GM12873 (cell line): ENCODE measurements at regions not wholly inside any gene's neighbourhood (a gene's known extent, or its start where the extent isn't known, plus 50 kb on each side); places are given as distances from the start of the nearest gene placed in this dataset.

ENCODE experiments used
- TF ChIP-seq, protein P1 (sequence below): IDR thresholded peaks from 2 replicates; pipeline ENCODE4 v1.5.1; 2012; ENCODE audit warnings: low read depth, mild to moderate bottlenecking, moderate library complexity, low read length, control low read depth; ENCODE audit not compliant: insufficient read depth; ENCODE audit errors: missing control alignments

- TF ChIP-seq, protein P1, sequence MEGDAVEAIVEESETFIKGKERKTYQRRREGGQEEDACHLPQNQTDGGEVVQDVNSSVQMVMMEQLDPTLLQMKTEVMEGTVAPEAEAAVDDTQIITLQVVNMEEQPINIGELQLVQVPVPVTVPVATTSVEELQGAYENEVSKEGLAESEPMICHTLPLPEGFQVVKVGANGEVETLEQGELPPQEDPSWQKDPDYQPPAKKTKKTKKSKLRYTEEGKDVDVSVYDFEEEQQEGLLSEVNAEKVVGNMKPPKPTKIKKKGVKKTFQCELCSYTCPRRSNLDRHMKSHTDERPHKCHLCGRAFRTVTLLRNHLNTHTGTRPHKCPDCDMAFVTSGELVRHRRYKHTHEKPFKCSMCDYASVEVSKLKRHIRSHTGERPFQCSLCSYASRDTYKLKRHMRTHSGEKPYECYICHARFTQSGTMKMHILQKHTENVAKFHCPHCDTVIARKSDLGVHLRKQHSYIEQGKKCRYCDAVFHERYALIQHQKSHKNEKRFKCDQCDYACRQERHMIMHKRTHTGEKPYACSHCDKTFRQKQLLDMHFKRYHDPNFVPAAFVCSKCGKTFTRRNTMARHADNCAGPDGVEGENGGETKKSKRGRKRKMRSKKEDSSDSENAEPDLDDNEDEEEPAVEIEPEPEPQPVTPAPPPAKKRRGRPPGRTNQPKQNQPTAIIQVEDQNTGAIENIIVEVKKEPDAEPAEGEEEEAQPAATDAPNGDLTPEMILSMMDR: no peak
Observed at GRCh38 chr13:99911965-99912566, 59.5 kb downstream of the ZIC5 start.

DNA sequence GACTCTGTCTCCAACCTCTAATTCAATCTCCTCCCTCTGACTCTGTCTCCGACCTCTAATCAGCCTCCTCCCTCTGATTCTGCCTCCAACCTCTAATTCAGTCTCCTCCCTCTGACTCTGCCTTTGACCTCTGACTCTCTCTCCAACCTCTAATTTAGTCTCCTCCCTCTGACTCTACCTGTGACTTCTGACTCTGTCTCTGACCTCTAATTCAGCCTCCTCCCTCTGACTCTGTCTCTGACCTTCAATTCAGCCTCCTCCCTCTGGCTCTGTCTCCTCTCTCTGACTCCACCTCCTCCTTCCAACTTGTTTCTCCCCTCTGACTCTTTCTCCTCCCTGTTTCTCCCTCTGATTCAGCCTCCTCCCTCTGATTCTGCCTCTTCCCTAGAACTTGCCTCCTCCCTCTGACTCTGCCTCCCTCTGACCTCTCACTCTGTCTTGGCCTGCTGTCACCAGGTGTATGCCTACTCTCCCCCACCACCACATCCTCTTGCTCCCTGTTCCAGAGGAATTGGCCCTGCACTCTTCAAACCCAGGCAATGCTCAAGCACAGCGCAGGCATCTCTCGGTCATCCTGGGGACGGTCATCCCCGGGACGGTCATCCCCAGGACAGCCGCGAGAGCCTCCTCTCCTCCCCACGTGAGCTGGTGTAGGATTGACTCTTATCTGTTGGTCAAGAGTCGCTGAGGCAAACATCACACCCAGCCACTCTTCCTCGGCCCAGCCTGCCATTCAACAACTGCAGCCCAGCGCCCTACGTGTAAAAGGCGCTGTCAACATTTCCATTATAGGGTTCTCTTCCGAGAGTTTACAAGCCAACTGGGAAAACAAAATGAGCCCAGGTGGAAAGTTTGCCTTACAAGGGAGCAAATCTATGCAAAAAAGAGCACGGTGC is 60.2 kb downstream of the ZIC5 start:
- TF ChIP-seq, protein P1: no peak

- TF ChIP-seq, protein P1: no peak
Observed at GRCh38 chr13:99909836-99910619, 61.5 kb downstream of the ZIC5 start.

GRCh38 chr13:99909097-99909835 is 62.3 kb downstream of the ZIC5 start:
- TF ChIP-seq, protein P1: no peak

DNA sequence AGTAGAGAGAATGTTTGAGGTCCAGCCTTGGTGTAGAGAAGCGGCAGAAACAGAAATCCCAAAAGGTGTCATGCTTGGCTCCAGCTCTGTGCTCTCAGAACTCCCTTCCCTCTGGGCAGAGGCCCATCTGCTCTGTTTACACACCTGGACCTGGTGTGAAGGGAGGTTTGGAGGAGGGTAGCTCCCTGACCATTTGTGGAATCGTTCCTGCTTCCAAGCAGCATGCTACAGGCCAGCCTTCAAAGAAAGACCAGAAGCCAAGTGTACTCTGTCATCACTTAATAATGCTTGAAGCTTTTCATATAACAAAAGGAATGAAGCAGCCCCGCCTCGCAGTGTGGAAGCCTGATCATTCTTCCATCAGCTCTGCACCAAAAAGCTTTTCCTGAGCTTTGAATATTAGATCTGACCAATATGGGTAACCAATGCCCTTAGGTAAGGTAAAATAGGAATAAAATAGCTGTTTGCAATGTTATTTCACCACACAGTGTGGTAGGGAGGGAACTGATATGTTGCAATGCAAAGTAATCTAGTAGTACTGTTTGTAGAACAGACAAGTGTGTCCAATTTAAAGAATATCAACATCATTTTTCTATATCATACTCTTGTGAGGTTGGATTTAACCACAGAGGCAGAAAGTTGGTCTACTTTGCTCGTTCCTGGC is 63.3 kb downstream of the ZIC5 start:
- TF ChIP-seq, protein P1: no peak

DNA sequence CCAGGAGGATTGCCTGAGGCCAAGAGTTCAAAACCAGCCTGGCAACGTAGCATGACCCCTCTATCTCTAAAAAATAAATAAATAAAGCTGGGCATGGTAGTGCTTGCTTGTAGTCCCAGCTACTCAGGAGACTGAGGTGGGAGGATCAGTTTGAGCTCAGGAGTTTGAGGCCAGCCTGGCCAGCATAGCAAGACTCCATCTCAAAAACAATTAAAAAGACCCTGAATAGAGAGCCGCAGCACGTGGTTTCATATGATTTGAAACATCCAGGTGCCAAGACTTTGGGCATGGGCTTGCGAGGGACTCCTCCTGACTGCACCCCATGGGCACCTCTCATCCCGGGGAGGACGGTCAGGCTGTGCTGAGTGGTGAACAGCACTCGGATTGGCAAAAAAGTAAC is 63.9 kb downstream of the ZIC5 start:
- TF ChIP-seq, protein P1: no peak
